ENCODE measurements at regions not wholly inside any gene's neighbourhood (a gene's known extent, or its start where the extent isn't known, plus 50 kb on each side); places are given as distances from the start of the nearest gene placed in this dataset.

DNA sequence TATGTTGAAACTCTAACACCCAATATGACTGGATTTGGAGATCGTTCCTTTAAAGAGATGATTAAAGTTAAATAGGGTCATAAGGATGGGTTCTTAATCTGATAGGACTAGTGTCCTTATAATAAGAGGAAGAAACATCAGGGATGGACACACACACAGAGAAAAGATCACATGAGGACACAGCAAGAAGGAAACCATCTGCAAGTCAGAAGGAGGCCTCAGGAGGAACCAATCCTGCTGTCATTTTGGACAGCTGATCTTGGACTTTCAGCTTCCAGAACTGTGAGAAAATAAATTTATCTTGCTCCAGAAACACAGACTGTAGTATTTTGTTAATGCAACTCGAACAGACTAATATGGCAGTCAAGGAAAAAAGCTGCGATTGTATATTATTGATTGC lies 631.5 kb downstream of the PCDH7 start:
- ATAC-seq (no peak), DNase-seq (ENCODE audit: low read depth in 1 of 2, low spot score in 1 of 2) (no peak), FAIRE-seq (no peak)
- H3K9me3 ChIP-seq = no peaks in the 10 kb centered on the region
- no peak overlapping the region for H3K4me3 ChIP-seq
- H3K4me2 ChIP-seq = no peak overlapping the region
- ChIA-PET POLR2A (no interaction called here), CTCF (no interaction called here)
- H3K27ac ChIP-seq = no peak overlapping the region
- no peaks in the 10 kb centered on the region for H3K4me1 ChIP-seq
- WGBS (ENCODE audit: missing lambda C conversion rate) = 22% methylated on average over 3 of the region's 3 CpGs
- TF ChIP-seq, protein P1, sequence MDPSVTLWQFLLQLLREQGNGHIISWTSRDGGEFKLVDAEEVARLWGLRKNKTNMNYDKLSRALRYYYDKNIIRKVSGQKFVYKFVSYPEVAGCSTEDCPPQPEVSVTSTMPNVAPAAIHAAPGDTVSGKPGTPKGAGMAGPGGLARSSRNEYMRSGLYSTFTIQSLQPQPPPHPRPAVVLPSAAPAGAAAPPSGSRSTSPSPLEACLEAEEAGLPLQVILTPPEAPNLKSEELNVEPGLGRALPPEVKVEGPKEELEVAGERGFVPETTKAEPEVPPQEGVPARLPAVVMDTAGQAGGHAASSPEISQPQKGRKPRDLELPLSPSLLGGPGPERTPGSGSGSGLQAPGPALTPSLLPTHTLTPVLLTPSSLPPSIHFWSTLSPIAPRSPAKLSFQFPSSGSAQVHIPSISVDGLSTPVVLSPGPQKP (IDR thresholded peaks at IDR 0.05; ENCODE audit: low read depth, low read length) = no peak
- TF ChIP-seq, protein P2, sequence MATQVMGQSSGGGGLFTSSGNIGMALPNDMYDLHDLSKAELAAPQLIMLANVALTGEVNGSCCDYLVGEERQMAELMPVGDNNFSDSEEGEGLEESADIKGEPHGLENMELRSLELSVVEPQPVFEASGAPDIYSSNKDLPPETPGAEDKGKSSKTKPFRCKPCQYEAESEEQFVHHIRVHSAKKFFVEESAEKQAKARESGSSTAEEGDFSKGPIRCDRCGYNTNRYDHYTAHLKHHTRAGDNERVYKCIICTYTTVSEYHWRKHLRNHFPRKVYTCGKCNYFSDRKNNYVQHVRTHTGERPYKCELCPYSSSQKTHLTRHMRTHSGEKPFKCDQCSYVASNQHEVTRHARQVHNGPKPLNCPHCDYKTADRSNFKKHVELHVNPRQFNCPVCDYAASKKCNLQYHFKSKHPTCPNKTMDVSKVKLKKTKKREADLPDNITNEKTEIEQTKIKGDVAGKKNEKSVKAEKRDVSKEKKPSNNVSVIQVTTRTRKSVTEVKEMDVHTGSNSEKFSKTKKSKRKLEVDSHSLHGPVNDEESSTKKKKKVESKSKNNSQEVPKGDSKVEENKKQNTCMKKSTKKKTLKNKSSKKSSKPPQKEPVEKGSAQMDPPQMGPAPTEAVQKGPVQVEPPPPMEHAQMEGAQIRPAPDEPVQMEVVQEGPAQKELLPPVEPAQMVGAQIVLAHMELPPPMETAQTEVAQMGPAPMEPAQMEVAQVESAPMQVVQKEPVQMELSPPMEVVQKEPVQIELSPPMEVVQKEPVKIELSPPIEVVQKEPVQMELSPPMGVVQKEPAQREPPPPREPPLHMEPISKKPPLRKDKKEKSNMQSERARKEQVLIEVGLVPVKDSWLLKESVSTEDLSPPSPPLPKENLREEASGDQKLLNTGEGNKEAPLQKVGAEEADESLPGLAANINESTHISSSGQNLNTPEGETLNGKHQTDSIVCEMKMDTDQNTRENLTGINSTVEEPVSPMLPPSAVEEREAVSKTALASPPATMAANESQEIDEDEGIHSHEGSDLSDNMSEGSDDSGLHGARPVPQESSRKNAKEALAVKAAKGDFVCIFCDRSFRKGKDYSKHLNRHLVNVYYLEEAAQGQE (IDR thresholded peaks at IDR 0.05) = no peak
- TF ChIP-seq, protein P3, sequence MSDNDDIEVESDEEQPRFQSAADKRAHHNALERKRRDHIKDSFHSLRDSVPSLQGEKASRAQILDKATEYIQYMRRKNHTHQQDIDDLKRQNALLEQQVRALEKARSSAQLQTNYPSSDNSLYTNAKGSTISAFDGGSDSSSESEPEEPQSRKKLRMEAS (IDR thresholded peaks at IDR 0.05) = no peak
- TF ChIP-seq FOSL2 (IDR thresholded peaks at IDR 0.05) (no peak), FOSL2 (CRISPR knock-in tag; IDR thresholded peaks at IDR 0.05) (no peak), BHLHE40 (IDR thresholded peaks at IDR 0.05; ENCODE audit: low read depth, low read length) (no peak)
- TF ChIP-seq, protein P4, sequence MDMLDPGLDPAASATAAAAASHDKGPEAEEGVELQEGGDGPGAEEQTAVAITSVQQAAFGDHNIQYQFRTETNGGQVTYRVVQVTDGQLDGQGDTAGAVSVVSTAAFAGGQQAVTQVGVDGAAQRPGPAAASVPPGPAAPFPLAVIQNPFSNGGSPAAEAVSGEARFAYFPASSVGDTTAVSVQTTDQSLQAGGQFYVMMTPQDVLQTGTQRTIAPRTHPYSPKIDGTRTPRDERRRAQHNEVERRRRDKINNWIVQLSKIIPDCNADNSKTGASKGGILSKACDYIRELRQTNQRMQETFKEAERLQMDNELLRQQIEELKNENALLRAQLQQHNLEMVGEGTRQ (IDR thresholded peaks at IDR 0.05) = no peak
- TF ChIP-seq, protein P5, sequence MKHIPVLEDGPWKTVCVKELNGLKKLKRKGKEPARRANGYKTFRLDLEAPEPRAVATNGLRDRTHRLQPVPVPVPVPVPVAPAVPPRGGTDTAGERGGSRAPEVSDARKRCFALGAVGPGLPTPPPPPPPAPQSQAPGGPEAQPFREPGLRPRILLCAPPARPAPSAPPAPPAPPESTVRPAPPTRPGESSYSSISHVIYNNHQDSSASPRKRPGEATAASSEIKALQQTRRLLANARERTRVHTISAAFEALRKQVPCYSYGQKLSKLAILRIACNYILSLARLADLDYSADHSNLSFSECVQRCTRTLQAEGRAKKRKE (CRISPR knock-in tag; IDR thresholded peaks at IDR 0.05; ENCODE audit: low read depth) = no peak

DNA sequence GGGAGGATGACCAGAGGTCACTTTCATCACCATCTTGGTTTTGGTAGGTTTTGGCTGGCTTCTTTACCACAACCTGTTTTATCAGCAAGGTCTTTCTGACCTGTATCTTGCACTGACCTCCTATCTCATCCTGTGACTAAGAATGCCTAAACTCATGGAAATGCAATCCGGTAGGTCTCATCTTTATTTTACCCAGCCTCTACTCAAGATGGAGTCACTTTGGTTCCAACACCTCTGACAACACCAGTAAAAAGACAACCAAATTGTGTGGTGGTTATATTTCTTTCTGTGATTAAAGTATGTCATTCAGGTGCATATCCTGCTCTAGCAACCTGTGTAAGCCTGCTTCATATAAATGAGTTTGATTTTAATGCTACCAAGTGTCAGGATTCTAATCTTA lies 636.7 kb downstream of the PCDH7 start:
- CTCF ChIA-PET = no interaction called here
- WGBS (ENCODE audit: missing lambda C conversion rate) = 56% methylated on average over 1 of the region's 1 CpG
- Histone ChIP-seq H3K9me3 (no peaks in the 10 kb centered on the region), H3K4me1 (no peaks in the 10 kb centered on the region), H3K27ac (no peak overlapping the region), H3K4me3 (no peak overlapping the region), H3K4me2 (no peak overlapping the region)
- TF ChIP-seq, protein P4 (IDR thresholded peaks at IDR 0.05) = no peak
- no peak for TF ChIP-seq TP53 (CRISPR knock-in tag; IDR thresholded peaks at IDR 0.05)
- TF ChIP-seq, protein P2 (IDR thresholded peaks at IDR 0.05) = no peak
- TF ChIP-seq MAZ (IDR thresholded peaks at IDR 0.05; ENCODE audit: borderline replicate concordance, low read depth, low read length) = no peak
- TF ChIP-seq EHF (CRISPR knock-in tag; IDR thresholded peaks at IDR 0.05) = no peak
- TF ChIP-seq SMC3 (IDR thresholded peaks at IDR 0.05) = no peak
- TF ChIP-seq, protein P6, sequence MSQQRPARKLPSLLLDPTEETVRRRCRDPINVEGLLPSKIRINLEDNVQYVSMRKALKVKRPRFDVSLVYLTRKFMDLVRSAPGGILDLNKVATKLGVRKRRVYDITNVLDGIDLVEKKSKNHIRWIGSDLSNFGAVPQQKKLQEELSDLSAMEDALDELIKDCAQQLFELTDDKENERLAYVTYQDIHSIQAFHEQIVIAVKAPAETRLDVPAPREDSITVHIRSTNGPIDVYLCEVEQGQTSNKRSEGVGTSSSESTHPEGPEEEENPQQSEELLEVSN (IDR thresholded peaks at IDR 0.05; ENCODE audit: borderline replicate concordance, low read depth) = no peak
- ATAC-seq (no peak), DNase-seq (ENCODE audit: low read depth in 1 of 2, low spot score in 1 of 2) (no peak), FAIRE-seq (no peak)
- POLR2A ChIA-PET = no interaction called here
